ENCODE measurements at regions not wholly inside any gene's neighbourhood (a gene's known extent, or its start where the extent isn't known, plus 50 kb on each side); places are given as distances from the start of the nearest gene placed in this dataset.
A peak's percentile ranks its signal among the peaks of the same experiment; 100 is the strongest.

GRCh38 chr4:85127653-85128052 lies 161.2 kb upstream of the WDFY3 start:
- TF ChIP-seq CTCF (conservative IDR thresholded peaks at IDR 0.05; ENCODE audit: low read depth, low read length) (peak; percentile 62), EZH2 (IDR thresholded peaks at IDR 0.05; ENCODE audit: low read length, unreplicated experiment) (no peak), EZH2phosphoT487 (IDR thresholded peaks at IDR 0.05; ENCODE audit: borderline replicate concordance, low read length) (no peak)
